Left kidney (tissue), 1 donor: ENCODE measurements at regions not wholly inside any gene's neighbourhood (a gene's known extent, or its start where the extent isn't known, plus 50 kb on each side); places are given as distances from the start of the nearest gene placed in this dataset.
"Not testable (repeated sequence)": the region's sequence is repeated elsewhere in the genome, so short reads cannot be mapped to it uniquely, and the experiment has no call there.

Source experiments
- DNase-seq: peaks from one replicate; pipeline ENCODE4 v3.0.0-alpha.2; 2013

- DNase-seq, result no peak
These were observed 50.4 kb upstream of the CACUL1 start for GRCh38 chr10:118805146-118805545.

- DNase-seq, result no peak
These were observed 52.9 kb upstream of the CACUL1 start for GRCh38 chr10:118807512-118808305.

DNA sequence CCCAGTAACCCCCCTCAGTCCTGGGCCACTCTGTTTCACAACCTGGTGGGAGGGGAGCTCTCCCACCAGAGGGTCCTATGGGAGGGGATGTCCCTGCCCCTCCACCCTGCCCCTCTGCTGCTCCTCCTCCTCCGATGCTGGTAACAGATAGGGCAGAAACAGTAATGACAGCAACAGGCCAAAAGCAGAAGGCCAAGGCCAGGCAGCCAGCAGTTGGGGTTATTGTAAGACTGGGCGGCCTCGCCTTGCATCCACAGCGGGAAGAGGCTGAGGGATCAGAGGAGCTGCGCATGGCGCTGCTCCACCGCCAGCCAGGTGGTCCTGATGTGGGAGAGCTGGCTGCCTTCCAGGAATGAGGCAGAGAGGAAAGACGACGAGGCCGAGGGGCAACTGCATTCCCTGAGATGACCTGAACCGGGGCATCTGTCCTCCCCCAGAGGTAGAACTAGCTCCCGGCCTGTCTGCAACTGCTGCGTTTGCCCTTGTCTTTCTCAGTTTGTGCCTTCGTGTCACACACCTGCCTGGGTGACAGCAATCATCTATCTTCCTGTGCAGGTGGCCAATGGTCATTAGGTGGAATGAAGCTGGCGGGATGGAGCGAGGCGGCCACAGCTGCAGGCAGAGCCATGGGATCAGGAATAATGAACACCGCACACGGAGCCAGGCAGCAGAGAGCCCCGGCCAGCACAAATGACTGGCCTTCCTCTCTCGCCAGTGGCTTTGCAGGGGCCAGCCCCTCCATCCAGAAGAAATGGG is 54.0 kb upstream of the CACUL1 start:
- DNase-seq, result peak; percentile 38

GRCh38 chr10:118809357-118810220 is 54.8 kb upstream of the CACUL1 start:
- DNase-seq, result no peak

DNA sequence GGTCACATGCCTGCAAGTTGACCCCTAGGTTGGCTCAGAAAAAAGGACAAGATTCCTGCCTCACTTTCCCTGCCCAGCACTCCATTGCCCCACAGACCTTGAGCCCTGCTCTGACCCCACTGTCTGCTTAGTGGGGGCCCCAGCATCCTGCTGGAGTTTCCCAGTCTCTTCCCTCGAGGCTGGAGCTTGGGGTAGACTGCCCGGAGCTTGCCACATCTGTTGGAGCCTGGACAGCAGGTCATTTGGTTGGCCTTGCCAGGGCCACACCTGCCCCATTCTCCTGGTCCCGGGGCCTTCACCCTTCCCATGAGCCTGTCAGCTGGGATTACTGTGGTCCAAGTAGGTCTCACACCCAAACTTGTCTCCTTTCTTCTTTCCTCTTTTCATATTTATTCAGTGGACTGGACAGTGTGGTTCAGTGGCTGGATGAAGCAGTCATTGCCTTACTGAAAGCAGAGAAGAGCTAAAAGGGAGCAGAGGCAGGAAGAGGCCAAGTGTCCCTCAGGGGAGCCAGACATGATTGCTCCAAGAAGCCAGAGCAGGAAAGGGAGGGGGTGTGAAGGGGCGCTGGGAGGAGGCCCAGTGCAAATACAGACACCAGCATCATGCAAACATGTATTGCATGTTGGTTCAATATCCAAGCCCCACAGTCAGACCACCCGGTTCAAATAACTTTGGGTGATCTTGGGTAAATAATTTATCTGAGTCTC is 56.2 kb upstream of the CACUL1 start:
- no peak for DNase-seq

DNA sequence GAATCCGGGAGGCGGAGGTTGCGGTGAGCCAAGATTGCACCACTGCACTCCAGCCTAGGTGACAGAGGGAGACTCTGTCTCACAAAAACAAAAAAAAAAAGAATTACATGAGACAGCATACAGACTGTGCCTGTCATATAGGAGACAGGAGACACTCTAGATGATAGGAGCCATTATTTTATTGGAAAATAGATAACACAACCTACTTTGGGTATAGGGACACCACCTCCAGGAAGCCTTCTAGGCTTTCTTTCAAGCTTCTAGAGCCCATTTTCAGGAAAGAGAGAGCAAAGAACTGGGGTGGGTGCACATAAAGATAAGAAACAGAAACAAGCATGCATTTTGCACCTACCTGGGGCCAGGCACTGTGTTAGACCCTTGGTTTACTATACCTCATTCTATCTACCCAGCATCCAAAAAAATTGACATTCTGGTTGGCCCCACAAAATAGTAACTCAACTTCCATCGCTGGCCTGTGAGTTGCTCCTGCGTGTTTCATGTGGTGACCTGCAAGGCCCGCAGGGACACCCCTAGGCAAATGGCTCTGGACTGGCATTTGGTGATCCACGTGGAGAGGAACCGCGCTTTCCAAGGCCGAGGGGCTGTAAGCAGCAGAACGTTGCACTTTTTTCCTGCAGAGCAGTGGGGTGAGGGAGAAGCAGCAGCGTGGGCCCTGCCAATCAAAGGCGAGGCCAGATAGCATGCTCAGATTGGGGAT is 57.1 kb upstream of the CACUL1 start:
- DNase-seq, result no peak

DNA sequence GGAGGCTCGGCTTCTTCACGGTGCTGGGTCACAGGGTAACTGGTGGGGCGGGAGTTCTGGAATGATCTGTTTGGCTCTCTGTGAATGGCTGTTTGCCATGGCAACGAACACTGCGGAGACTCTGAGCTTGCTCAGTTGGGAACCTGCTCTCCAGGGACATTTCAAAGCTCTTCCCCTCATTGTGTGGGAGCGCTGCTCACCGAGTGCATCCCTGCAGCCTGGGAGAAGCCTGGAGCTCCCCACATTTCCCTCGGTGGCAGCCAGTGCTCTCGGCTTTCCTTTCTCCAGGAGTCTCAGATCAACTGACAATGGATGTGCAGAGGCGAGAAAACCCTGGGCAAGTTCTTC is 57.6 kb upstream of the CACUL1 start:
- no peak for DNase-seq

DNA sequence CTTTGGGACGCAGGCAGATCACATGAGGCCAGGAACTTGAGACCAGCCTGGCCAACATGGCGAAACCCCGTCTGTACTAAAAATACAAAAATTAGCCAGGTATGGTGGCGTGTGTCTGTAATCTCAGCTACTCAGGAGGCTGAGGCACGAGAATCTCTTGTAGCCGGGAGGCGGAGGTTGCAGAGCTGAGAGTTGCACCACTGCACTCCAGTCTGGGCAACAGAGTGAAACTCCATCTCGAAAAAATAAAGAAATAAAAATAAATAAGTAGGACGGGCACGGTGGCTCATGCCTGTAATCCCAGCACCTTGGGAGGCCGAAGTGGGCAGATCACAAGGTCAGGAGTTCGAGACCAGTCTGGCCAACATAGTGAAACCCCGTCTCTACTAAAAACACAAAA is 58.2 kb upstream of the CACUL1 start:
- DNase-seq, result not testable (repeated sequence)

DNA sequence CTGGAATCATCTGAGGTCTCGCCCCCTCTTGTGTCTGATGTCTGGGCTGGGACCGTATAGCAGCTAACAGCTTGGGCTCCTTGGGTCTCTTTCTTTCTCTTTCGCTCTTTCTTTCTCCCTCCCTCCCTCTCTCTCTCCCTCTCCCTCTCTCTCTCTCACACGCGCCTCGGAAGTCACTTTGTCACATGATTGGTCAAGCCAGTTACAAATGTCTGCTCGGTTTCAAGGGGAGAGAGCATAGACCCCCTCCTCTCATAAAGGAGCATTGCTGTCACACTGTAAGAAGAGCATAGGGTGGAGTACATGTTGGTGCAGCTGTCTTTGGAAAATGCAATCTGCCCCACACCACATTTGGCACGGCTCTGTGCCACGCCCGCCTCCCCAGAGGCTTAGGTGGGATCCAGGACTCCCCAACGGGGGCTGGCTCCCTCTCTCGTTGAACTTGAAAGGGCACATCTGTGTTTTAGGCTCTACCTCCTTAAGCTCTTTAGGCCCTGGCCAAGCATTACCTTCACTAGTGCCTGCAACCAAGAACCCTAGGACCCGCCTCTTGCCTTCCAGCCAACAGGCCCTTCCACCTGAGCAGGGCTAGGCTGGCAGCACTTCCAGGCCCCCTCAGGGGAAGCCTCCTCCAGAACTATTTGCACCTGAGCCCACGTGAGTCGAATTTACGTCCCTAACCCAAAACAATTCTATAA is 61.9 kb upstream of the CACUL1 start:
- DNase-seq, result no peak

DNA sequence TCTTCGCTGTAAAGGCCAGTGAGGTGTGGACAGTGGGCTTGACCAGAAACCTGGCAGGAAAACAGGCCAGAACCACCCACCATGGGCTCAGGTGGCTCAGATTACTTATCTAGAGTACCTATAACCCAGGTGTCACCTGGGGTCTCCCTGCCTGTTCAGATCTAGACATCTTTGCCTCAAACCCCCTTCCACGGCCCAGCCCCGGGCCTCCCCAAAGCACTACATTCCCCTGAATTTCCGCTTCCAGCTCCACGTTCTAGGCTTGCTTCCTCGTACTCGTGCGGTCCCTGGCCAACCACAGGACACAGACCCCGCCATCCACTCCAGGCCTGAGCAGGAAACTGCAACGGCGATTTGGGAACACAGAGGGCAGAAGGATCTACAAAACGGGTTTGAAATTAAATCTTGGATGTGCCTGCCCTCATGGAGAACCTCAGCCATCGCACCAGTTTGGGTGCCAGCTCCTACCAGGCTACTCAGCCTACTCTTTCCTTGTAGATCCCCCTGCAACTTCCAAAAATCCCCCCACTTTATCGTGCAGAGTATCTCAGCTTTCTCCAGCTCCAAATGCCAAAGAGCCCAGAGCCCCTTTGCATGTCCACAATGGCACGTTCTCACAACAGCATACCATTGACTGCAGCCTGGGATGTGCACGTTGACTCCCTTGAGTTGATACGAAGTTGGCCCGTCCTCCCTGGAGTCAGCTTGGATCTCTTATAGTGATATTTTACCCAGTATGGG is 62.7 kb upstream of the CACUL1 start:
- no peak for DNase-seq

- no peak for DNase-seq
These were observed 64.0 kb upstream of the CACUL1 start for GRCh38 chr10:118818621-118819221.

DNA sequence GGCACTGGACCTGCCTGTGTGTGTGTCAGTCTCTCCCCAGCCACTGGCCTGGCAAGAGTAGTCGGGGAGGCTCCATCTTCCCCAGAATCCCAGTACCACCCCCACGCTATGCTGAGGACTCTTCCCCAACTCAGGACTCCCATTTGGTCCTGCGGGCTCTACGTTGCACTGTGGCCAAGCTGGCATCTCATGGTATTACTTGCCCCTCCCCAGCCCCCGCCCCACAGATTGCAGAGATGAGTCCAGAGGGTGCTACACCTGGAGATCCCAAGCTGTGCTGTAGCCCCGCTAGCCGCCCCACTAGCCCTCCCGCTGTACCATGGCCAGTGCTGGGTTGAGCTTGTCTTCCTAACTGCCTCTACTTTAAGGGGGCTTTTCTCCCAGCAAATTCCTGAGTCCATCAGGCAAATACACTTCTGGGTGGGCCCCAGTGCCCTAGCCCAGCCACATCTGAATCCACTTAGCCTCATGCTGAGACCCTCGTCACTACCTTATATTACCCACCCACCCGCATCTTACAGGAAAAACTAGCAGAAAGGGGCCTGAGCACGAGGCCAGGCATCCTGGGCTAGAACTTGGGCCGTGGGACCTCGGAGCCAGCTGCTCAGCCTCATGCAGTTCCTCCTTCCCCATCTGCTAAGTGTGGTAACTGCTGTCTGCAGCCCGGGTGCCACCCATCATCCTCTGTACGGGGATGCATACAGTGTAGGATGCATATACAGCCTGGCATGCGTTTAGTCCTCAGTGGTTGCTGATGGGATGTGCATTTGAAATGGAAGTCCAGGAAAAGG is 65.8 kb upstream of the CACUL1 start:
- DNase-seq, result no peak

GRCh38 chr10:118823256-118823907 is 68.6 kb upstream of the CACUL1 start:
- no peak for DNase-seq

DNA sequence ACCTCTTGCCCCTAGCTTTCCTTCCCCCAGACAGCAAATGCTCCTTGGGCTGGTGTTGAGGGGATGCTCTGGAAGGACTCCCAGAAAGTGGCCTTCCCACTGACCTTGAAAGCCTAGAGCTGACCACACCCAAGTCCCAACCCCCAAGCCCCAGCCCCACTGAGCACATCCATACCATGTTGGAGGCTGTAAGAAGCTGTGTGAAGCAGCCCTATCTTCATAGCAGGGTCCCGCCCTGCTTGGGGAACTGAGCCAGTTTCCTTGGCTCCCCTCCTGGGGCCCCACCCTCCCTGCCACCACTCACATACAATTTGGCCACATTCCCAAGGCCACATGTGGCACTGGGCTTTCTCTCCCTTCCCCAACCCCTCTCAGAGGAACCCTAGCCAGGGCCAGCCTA is 72.3 kb upstream of the CACUL1 start:
- no peak for DNase-seq

- DNase-seq, result no peak
These were observed 72.8 kb upstream of the CACUL1 start for GRCh38 chr10:118827466-118828155.

GRCh38 chr10:118832241-118832651 is 77.5 kb upstream of the CACUL1 start:
- DNase-seq, result no peak

- DNase-seq, result not testable (repeated sequence)
These were observed 79.6 kb upstream of the CACUL1 start for GRCh38 chr10:118834370-118834769.
